CD4-positive, alpha-beta T cell treated with Interferon alpha-2 for 1 hour (primary cell): ENCODE measurements at regions not wholly inside any gene's neighbourhood (a gene's known extent, or its start where the extent isn't known, plus 50 kb on each side); places are given as distances from the start of the nearest gene placed in this dataset.
"Not testable (repeated sequence)": the region's sequence is repeated elsewhere in the genome, so short reads cannot be mapped to it uniquely, and the experiment has no call there.

Source experiments
- DNase-seq, 2 donors: peaks; one replicate each; pipeline ENCODE4 v3.0.0-alpha.2; 2020 to 2022

DNA sequence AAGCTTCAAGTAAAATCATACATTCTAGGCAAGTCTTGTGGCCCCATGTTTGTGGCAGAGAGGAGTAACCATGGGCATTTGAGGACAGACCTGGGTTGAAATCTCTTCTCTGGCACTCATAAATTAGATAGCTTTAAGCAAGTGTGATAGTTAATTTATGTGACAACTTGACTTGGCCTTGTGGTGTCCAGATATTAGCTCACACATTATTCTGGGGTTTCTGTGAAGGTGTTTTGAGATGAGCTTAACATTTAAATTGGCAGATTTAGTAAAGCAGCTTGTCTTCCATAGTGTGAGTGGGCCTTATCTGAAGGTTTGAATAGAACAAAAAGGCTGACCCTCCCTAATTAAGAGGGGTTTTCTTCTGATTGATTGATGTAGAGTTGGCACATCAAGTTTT is 161.4 kb upstream of the SPRY2 start:
- DNase-seq = no peak

DNA sequence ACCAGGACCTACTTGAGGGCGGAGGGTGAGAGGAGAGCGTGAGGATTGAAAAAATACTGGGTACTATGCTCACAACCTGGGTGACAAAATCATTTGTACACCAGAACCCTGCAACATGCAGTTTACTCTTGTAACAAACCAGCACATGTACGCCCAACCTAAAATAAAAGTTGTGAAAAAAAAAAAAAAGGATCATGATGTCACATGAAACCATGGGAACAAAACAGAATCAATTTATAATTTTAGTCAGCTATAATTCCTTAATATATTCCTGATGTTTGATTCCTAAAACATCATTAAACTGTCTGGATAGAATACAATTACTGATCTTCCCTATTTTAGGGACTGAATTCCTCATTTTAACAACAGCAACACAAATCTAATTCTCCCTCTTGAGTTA is 160.6 kb upstream of the SPRY2 start:
- no peak for DNase-seq

DNA sequence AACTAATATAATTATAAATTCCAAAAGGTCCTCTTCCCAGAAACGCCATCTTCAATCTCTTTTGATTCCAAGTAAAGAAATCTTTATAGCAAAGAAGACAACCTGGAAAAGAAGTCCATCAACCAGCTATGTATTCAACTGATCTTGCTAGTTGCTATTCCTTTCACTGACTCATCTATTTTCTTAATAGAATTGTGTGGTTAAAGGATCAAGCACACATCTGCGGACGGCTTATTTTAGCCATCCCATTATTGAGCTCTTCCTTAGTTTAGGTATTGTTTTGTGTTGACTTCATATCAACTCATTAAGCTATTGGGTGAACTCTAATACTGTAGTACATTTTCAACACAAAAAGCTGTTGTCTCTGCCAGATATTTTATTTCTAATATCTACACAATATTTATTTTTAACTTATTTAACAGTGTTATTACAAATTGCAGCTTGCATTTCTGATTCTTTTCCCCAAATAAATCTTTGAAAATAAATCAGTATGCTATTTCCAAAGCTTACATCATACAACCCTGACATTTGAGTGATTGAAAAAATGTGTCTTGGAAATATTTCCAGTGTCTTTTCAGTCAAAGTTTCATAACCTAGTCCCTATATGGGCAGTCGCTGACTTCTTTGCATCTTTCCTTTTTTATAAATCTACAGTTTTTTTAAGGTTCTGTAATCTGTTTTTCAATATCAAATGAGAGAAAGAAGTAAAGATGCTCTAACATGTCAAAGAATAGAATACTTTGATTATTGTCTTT is 158.8 kb upstream of the SPRY2 start:
- no peak for DNase-seq

- no peak for DNase-seq
Observed at GRCh38 chr13:80498433-80498832, 157.5 kb upstream of the SPRY2 start.

DNA sequence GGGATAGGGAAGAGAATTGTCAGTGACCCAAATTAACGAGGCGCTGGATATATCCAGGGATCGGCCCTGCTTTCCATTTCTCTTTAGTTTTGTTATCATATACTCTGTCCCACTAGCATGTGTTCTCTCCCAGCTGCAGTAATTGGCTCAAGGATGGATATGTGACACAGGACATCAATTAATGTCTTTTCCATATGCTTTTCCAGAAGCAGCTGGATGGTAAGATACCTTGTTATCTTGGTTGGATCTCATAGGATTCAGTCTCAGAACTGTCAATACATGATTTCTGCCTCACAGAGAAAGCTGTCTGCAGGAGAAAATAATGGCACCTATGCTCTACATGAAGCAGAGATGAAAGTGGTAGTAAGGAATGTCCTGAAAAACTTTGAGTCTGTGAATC is 157.1 kb upstream of the SPRY2 start:
- DNase-seq = no peak

DNA sequence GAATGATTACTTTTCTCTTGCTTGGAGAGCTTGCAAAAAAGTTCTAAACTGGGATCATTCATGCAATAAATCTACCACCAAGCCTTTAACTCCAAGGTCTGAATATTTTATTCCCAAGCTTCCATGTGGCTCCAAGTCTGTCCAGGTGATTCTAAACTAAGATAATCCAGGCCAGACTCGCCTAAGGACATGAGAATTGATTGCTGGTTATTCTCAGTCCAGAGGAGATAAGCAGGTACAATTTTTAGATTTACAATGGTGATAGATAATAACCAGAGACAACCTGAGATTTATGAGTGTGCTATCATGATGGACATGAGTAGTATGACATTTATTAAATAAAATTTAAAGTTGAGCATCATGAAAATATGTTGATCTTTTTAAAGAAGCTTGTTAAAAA is 156.5 kb upstream of the SPRY2 start:
- DNase-seq = no peak

DNA sequence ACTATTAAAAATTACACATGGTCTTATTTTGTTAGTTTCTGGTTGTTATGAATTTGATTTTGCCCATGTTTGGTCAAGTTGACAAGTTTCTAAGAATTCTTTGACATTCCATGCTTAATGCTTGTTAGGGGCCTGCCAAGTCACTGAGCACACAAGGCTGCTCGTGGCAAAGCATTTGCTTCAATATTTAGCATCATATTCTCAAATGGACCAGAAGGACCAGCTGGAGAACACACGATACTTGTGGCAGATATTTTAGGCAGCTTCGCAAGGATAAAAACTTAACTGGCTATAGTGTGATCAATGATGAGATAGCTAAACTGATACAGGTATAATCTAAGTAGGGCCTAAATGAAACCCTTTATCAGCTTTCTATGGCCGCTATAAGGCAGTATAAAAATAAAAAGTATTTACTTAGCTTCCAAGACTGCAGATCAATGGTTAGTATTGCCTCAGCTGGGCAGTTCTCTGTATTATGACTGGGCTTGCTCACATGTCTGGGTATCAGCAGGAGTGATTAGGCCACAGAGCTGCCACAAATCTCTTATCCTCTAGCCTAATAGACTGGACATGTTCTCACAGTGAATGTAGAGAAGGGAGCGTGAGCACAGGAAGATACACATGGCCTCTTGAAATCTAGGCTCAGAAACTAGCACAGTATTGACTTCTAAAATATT is 155.9 kb upstream of the SPRY2 start:
- no peak for DNase-seq

- DNase-seq = not testable (repeated sequence)
Observed at GRCh38 chr13:80490491-80490943, 149.6 kb upstream of the SPRY2 start.

DNA sequence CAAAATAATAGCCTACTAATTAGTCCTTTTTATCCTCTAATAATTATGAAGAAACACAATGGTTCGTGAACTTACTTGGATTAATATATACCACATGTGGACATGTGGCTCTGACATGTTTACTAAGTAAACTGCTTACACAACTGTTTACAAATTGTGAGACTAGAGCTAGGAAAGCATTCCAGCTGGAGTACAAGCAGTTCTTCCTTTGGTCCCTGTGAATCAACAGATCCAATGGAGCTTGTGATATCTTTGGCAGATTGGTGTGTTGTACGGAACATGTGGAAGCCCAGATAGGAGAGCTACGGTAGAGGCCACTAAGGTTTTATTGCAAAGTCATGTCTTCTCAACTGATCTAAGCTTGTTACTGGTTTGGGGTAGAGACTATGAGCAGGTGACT is 145.5 kb upstream of the SPRY2 start:
- DNase-seq = no peak

DNA sequence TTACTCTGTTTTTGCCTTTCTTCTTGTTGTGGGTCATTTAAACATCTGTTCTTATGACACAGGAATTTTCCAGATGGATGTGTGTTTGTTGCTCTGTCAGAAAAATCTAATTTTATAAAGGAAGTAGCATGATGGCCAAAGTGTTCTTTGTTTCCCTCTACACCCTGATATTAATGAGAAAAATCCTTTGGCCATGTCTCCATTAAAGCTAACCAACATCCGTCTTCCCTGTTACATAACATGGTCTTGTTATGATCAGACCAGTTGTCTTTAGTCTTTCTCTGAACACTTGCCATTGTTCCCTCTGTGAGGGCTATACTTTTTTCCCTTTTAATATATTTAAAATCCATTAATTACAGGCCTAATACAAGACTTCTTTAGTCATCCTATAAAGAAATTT is 142.2 kb upstream of the SPRY2 start:
- DNase-seq = no peak

DNA sequence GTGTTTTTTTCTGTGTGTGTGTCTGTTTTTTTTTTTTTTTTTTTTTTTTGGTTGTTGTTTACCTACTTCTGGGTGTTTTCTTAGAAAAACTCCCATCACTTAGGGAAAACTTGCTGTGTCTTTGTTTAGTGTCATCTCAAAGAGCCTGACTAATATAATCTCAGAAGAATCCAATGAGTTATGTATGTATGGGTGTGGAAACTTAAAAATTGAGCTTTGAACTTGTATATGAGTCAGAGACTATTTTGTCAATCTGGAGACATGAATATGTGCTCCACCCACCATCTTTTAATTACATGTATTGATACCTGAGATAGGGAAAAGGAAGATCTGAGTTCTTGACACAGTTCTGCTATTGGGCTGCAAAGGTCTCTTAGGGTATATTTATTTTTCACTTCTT is 140.7 kb upstream of the SPRY2 start:
- DNase-seq = no peak

DNA sequence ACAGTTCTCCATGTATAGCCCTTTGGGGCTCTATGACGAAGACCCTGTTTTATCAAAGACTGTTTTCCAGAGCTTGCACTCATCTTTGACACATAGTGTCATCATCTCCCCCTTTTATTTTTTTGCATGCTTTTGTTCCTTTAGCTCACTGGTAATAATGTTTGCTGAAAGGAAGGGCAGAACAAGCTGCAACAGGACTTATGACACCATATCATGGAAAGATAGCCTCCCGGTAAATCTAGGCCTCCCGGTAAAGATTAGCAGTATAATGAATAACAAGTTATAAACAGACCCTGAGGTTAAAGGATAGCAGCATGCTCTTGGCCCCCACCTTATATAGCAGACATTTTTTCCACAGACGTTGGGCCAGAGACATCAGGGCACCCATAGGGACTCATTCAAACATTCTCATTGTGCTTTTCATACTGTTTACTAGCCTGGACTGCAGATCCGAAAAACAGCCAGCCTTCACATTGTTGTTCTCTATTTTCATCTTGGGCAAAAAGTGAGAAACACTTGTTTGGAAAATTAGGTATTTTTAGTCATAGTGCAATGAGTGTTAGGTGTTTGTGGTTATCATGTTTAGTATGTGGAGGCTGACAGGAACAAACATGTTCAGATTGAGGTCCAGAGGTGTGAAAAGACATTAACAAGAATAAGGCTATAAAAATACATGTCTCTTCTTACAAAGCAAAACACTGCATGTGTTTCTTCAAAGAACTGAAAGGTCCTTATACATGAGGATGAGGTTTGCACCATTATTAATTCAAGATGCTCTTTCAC is 136.9 kb upstream of the SPRY2 start:
- DNase-seq = peak in 1 of 2 donors; percentile 11

DNA sequence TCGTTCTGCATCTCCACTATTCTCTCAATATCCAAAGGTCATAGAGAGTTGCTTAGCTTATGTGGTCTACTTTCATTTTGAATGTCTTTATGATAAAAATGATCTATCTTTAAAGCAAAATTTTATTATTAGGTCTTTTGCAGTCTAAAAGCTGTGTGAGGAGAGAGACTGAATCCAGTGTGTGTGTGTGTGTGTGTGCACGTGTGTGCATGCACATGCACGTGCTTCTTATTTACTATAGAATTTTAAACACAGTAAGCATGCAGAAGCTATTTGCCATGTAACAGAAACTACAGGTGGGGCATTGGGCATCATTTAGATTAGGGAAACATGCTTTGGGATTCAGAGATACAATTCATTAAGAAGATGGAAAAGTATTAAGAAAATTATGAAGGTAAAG is 136.0 kb upstream of the SPRY2 start:
- no peak for DNase-seq

GRCh38 chr13:80475718-80476117 is 134.8 kb upstream of the SPRY2 start:
- no peak for DNase-seq

- DNase-seq = no peak
Observed at GRCh38 chr13:80473695-80474094, 132.8 kb upstream of the SPRY2 start.

DNA sequence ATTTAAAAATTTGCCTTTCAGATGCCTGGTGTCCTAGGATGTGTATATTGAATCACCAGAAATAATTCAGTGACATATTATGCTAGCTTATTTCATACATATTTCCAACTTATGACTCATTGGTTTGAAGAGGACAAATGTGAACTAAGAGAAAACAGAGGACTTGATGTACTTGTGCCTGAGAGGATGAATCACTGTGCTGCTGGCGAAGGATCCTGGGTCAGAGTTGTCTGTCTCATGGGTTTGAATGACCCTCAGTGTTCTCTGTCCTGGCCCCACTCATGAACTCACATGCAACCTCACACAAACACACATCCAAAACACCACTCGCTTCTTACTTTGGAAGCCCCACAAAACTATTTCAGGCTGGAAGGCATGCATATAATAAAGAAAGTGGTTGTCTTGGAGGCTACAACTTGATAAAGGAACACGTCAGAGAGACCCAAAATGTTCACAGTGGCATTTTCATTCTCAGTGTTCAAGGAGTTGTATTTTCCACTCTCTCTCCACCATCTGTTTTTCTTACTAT is 129.0 kb upstream of the SPRY2 start:
- DNase-seq = no peak

- no peak for DNase-seq
Observed at GRCh38 chr13:80469105-80469852, 128.4 kb upstream of the SPRY2 start.

GRCh38 chr13:80465321-80465720 is 124.4 kb upstream of the SPRY2 start:
- DNase-seq = no peak

GRCh38 chr13:80463673-80464352 is 122.9 kb upstream of the SPRY2 start:
- no peak for DNase-seq

- DNase-seq = no peak
Observed at GRCh38 chr13:80462567-80462966, 121.6 kb upstream of the SPRY2 start.

DNA sequence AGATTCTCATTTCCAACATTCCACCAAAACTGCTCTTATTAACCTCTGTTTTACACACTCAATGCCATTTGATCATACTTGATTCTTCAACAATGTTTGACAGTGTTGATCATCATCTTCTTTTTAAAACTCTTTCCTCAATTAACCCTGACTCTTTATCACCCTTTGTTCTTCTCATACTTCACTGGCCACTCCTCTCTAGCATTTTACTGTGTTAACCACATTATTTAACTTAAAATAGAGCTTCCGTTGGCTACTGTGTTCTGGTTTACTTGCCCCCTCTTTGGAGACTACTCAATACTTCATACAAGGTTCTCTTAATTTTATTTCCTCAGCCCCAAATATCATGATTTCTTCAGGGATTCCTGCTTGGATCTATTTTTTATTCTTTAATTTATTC is 121.1 kb upstream of the SPRY2 start:
- DNase-seq = no peak

DNA sequence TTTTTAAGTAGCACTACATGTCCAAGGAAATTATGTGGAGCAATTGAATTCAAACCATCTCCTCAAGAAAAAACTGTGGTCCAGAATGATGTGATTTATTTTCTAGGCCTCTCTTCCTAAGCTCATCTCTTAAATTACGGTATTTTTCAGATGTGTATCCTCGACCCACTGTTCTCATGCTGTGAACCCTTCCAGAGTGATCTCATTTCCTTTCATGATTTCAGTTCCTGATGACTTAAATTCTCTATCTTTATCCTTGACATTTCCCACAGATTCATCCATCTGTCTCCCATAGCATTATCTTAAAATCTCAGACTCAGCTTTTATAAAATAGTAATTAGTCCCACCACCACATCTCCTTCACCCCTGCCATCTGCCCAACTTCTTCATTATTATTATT is 117.6 kb upstream of the SPRY2 start:
- no peak for DNase-seq
